HepG2 (cell line): ENCODE measurements at regions not wholly inside any gene's neighbourhood (a gene's known extent, or its start where the extent isn't known, plus 50 kb on each side); places are given as distances from the start of the nearest gene placed in this dataset.
"Not testable (repeated sequence)": the region's sequence is repeated elsewhere in the genome, so short reads cannot be mapped to it uniquely, and the experiment has no call there.

Experiments
- ATAC-seq: fragments of 200-7000 bp; cut with Tn5 transposase; 3 replicates; pipeline ENCODE4 v1.9.1; 2020; ENCODE audit warnings: mild to moderate bottlenecking, moderate library complexity
- BruUV-seq: library from RNA; stranded (reverse); fragments of 400-500 nt; replicated peaks from 2 replicates; lab custom pipeline; 2021; lab: Mats Ljungman, UMichigan
- CTCF ChIA-PET: fragments of 300-600 bp; formaldehyde crosslinking; extraction: SDS; loops from one replicate; lab custom pipeline; 2021; ENCODE audit warnings: low total read pairs, inconsistent platforms, low intra/inter-chr PET ratio; lab: Yijun Ruan, JAX
- POLR2A ChIA-PET: fragments of 350-600 bp; sonication (Branson Sonifier 250); formaldehyde crosslinking; loops from one replicate; lab custom pipeline; 2020; ENCODE audit warnings: antibody characterized with exemption, inconsistent platforms; lab: Yijun Ruan, JAX
- DNase-seq: peaks from one replicate; pipeline ENCODE4 v3.0.0-alpha.2; 2015; ENCODE audit warnings: low spot score
- FAIRE-seq: peaks from 3 replicates; lab custom pipeline; 2011; peaks lifted over from hg19 to GRCh38; lab: Jason Lieb, UNC
- H2AFZ ChIP-seq: one replicate; pipeline ENCODE4 v1.6.1; 2011; ENCODE audit warnings: low read length, inconsistent platforms
- H3K27ac ChIP-seq: fragments of 300-600 bp; 3 replicates; pipeline ENCODE4 v1.8.0; 2011; ENCODE audit warnings: mixed run types, mild to moderate bottlenecking, mixed read lengths, low read length, inconsistent platforms; ENCODE audit not compliant: insufficient read depth; ENCODE audit errors: extremely low read length
- H3K27me3 ChIP-seq, 2 experiments: fragments of 200-600 bp in 1 of 2; 2 replicates in 1 of 2; 3 replicates in 1 of 2; pipeline versions ENCODE4 v1.6.0 to v1.8.0; 2011; ENCODE audit warnings: low read length in 2 of 2, mild to moderate bottlenecking in 2 of 2, moderate library complexity in 2 of 2, inconsistent platforms in 1 of 2; ENCODE audit not compliant: insufficient read depth in 2 of 2, control insufficient read depth in 1 of 2
- H3K36me3 ChIP-seq, 2 experiments: fragments of 200-600 bp in 1 of 2; replicated peaks in 1 of 2; 2 replicates in 1 of 2; 3 replicates in 1 of 2; pipeline versions ENCODE4 v1.5.1 to v1.8.0; 2011; ENCODE audit warnings: low read length in 2 of 2, inconsistent platforms in 1 of 2; ENCODE audit not compliant: insufficient read depth in 2 of 2, control insufficient read depth in 1 of 2
- H3K4me1 ChIP-seq: 2 replicates; pipeline ENCODE4 v1.5.1; 2012; ENCODE audit warnings: low read length, inconsistent platforms; ENCODE audit not compliant: insufficient read depth
- H3K4me2 ChIP-seq: 2 replicates; pipeline ENCODE4 v1.6.0; 2011; ENCODE audit warnings: low read depth, low read length, inconsistent platforms
- H3K4me3 ChIP-seq, 3 experiments: fragments of 200-600 bp in 1 of 3; sonication (generic), shearing (Covaris generic) in 1 of 3; replicated peaks in 1 of 3; 2 replicates each; pipeline ENCODE4 v1.5.1; 2011 to 2016; ENCODE audit warnings: low read length in 3 of 3, inconsistent platforms in 2 of 3, low read depth in 2 of 3, mild to moderate bottlenecking in 2 of 3, control low read depth in 1 of 3, mixed read lengths in 1 of 3; ENCODE audit not compliant: insufficient read depth in 1 of 3
- H3K79me2 ChIP-seq: one replicate; pipeline ENCODE4 v1.6.1; 2011; ENCODE audit warnings: low read length, inconsistent platforms; ENCODE audit not compliant: insufficient read depth
- H3K9ac ChIP-seq: 2 replicates; pipeline ENCODE4 v1.6.0; 2011; ENCODE audit warnings: mild to moderate bottlenecking, low read depth, low read length, inconsistent platforms; ENCODE audit not compliant: insufficient read depth
- H3K9me3 ChIP-seq: 2 replicates; pipeline ENCODE4 v1.5.1; 2012; ENCODE audit warnings: mild to moderate bottlenecking, low read length
- H4K20me1 ChIP-seq: 2 replicates; pipeline ENCODE4 v1.6.0; 2011; ENCODE audit warnings: inconsistent platforms, mild to moderate bottlenecking, low read length, moderate library complexity; ENCODE audit not compliant: insufficient read depth
- AKAP8 ChIP-seq: sonication (generic); formaldehyde crosslinking; IDR thresholded peaks from 2 replicates; pipeline ENCODE4 v1.5.1; 2020; ENCODE audit warnings: mild to moderate bottlenecking, missing genetic modification reagents
- EZH2 ChIP-seq: conservative IDR thresholded peaks from 2 replicates; pipeline ENCODE4 v1.6.1; 2012; ENCODE audit warnings: mild to moderate bottlenecking, low read depth, low read length, moderate library complexity
- MAFF ChIP-seq: IDR thresholded peaks from 2 replicates; pipeline ENCODE4 v1.6.1; 2011; ENCODE audit warnings: low read depth, low read length, improper control_type of control experiment
- RORA ChIP-seq: sonication (generic); formaldehyde crosslinking; IDR thresholded peaks from 2 replicates; pipeline ENCODE4 v1.5.0; 2020; ENCODE audit warnings: mild to moderate bottlenecking, missing genetic modification reagents, moderate library complexity
- SUZ12 ChIP-seq: fragments of 150-350 bp; IDR thresholded peaks from 2 replicates; pipeline ENCODE4 v1.6.1; 2014; ENCODE audit warnings: low read depth, low read length
- TBP ChIP-seq: sonication (generic); formaldehyde crosslinking; IDR thresholded peaks from 2 replicates; pipeline ENCODE4 v1.5.0; 2020; ENCODE audit warnings: missing genetic modification reagents
- ZBTB7B ChIP-seq: sonication (generic); formaldehyde crosslinking; IDR thresholded peaks from 2 replicates; pipeline ENCODE4 v1.4.0; 2020; ENCODE audit warnings: missing genetic modification reagents
- ZNF562 ChIP-seq: sonication (generic); formaldehyde crosslinking; IDR thresholded peaks from 2 replicates; pipeline ENCODE4 v1.8.0; 2022; ENCODE audit warnings: missing genetic modification reagents, borderline replicate concordance
- WGBS: methylation state at CpG from one replicate; pipeline ENCODE4 v1.1.6; 2017; ENCODE audit warnings: low lambda C conversion rate; 5-methylcytosine and 5-hydroxymethylcytosine counted together
- in situ Hi-C: cut with HindIII; loops from 2 replicates; pipeline ENCODE4 v1.10.0; 2017; ENCODE audit warnings: low pct_unique_long_range_greater_than_20kb; ENCODE audit not compliant: extremely low pct_ligation_motif_present
- intact Hi-C: fragments of 100-400 bp; cut with micrococcal nuclease; formaldehyde crosslinking; loops from one replicate; pipeline ENCODE4 v1.10.0; 2022; ENCODE audit not compliant: unreplicated experiment
- TF ChIP-seq, protein P1 (sequence below): sonication (generic); formaldehyde crosslinking; conservative IDR thresholded peaks from 2 replicates; pipeline ENCODE4 v1.4.0; 2020; ENCODE audit warnings: missing genetic modification reagents

GRCh38 chr1:189237008-189237407, 1240.7 kb downstream of the BRINP3 start:
- intact Hi-C loops, result no loop called here
- in situ Hi-C loops, result no loop called here
- H3K36me3 ChIP-seq, result no peaks in the 10 kb centered on the region

GRCh38 chr1:189253601-189254350, 1223.9 kb downstream of the BRINP3 start:
- no peaks in the 10 kb centered on the region for H3K9me3 ChIP-seq
- H3K4me2 ChIP-seq, result 0 out of 2 replicates have a peak overlapping the region, but pooled peaks have one; percentile 7
- CTCF ChIA-PET, result no interaction called here
- ATAC-seq (peak; percentile 59; the same call in 2 of the 3 replicates), DNase-seq (no peak), FAIRE-seq (no peak)
- no peaks in the 10 kb centered on the region for H3K4me1 ChIP-seq
- no peaks in the 10 kb centered on the region for H3K79me2 ChIP-seq
- intact Hi-C loops, result no loop called here
- BruUV-seq, result no TSS peak
- POLR2A ChIA-PET, result no interaction called here
- H3K9ac ChIP-seq, result no peak overlapping the region
- no peak overlapping the region for H2AFZ ChIP-seq
- TF ChIP-seq AKAP8 (CRISPR knock-in tag), result no peak
- no peaks in the 10 kb centered on the region for H3K27me3 ChIP-seq
- H3K36me3 ChIP-seq, result no peaks in the 10 kb centered on the region
- H4K20me1 ChIP-seq, result no peaks in the 10 kb centered on the region
- 22% methylated on average over 18 of the region's 18 CpGs for WGBS
- H3K27ac ChIP-seq, result no peak overlapping the region
- no peak overlapping the region for H3K4me3 ChIP-seq
- in situ Hi-C loops, result no loop called here

More at GRCh38 chr1:189237008-189237407, 1240.7 kb downstream of the BRINP3 start:
- TF ChIP-seq ZNF562 (CRISPR knock-in tag), result no peak
- no peak for TF ChIP-seq RORA (CRISPR knock-in tag)
- no peak for TF ChIP-seq EZH2
- no peak for TF ChIP-seq ZBTB7B
- TF ChIP-seq, protein P1, sequence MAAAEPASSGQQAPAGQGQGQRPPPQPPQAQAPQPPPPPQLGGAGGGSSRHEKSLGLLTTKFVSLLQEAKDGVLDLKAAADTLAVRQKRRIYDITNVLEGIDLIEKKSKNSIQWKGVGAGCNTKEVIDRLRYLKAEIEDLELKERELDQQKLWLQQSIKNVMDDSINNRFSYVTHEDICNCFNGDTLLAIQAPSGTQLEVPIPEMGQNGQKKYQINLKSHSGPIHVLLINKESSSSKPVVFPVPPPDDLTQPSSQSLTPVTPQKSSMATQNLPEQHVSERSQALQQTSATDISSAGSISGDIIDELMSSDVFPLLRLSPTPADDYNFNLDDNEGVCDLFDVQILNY (CRISPR knock-in tag), result no peak
- no peak for TF ChIP-seq MAFF
- TF ChIP-seq SUZ12, result no peak
- TF ChIP-seq TBP (CRISPR knock-in tag), result no peak
- no peak for FAIRE-seq
- ATAC-seq, result no peak
- no peak overlapping the region for H3K4me3 ChIP-seq
- H3K9me3 ChIP-seq, result no peaks in the 10 kb centered on the region
- no TSS peak for BruUV-seq
- no peak for DNase-seq
- ChIA-PET CTCF (no interaction called here), POLR2A (no interaction called here)
- no peak overlapping the region for H3K9ac ChIP-seq
- H4K20me1 ChIP-seq, result no peaks in the 10 kb centered on the region
- no peaks in the 10 kb centered on the region for H3K79me2 ChIP-seq
- no peak overlapping the region for H3K27ac ChIP-seq
- no peak overlapping the region for H3K4me2 ChIP-seq
- 19% methylated on average over 3 of the region's 3 CpGs for WGBS
- H3K27me3 ChIP-seq, result no peaks in the 10 kb centered on the region
- H3K4me1 ChIP-seq, result no peaks in the 10 kb centered on the region
- H2AFZ ChIP-seq, result no peak overlapping the region

GRCh38 chr1:189261128-189261527, 1216.5 kb downstream of the BRINP3 start:
- POLR2A ChIA-PET, in situ Hi-C loops, H3K4me2 ChIP-seq, intact Hi-C loops, ATAC-seq, H4K20me1 ChIP-seq, FAIRE-seq, CTCF ChIA-PET, H3K36me3 ChIP-seq, H3K27ac ChIP-seq, H3K79me2 ChIP-seq, DNase-seq, H3K9ac ChIP-seq, H3K4me1 ChIP-seq, H3K4me3 ChIP-seq, H2AFZ ChIP-seq, BruUV-seq, H3K27me3 ChIP-seq: not testable (repeated sequence)
- 56% methylated on average over 1 of the region's 1 CpG for WGBS
- peaks cover 15% of the 10 kb centered on the region for H3K9me3 ChIP-seq
